Mesenchymal stem cell (in vitro differentiated cells and primary cell): ENCODE measurements at regions not wholly inside any gene's neighbourhood (a gene's known extent, or its start where the extent isn't known, plus 50 kb on each side); places are given as distances from the start of the nearest gene placed in this dataset.

ENCODE experiments used
- DNase-seq: peaks from one replicate; pipeline ENCODE4 v3.0.0-alpha.2; 2013
- H2AFZ ChIP-seq: one replicate; pipeline ENCODE4 v1.6.1; 2013; ENCODE audit warnings: low read depth, mild to moderate bottlenecking, control low read depth, inconsistent platforms, low read length, moderate library complexity
- H2AK5ac ChIP-seq: 2 replicates; pipeline ENCODE4 v1.6.1; 2013; ENCODE audit warnings: low read length, moderate library complexity, mild to moderate bottlenecking, inconsistent platforms; ENCODE audit not compliant: severe bottlenecking
- H2BK120ac ChIP-seq: one replicate; pipeline ENCODE4 v1.6.1; 2013; ENCODE audit warnings: low read depth, mild to moderate bottlenecking, inconsistent platforms, low read length, moderate library complexity
- H2BK12ac ChIP-seq, 2 experiments: one replicate each; pipeline ENCODE4 v1.6.1; 2013; ENCODE audit warnings: inconsistent platforms in 2 of 2, low read length in 2 of 2, mild to moderate bottlenecking in 2 of 2, moderate library complexity in 2 of 2, control low read depth in 1 of 2
- H2BK15ac ChIP-seq: one replicate; pipeline ENCODE4 v1.6.1; 2013; ENCODE audit warnings: mild to moderate bottlenecking, low read depth, inconsistent platforms; ENCODE audit not compliant: poor library complexity, severe bottlenecking
- H2BK5ac ChIP-seq: 2 replicates; pipeline ENCODE4 v1.6.1; 2013; ENCODE audit warnings: low read depth, mild to moderate bottlenecking, low read length, control low read depth, inconsistent platforms; ENCODE audit not compliant: poor library complexity, severe bottlenecking
- H3K14ac ChIP-seq, 2 experiments: one replicate each; pipeline ENCODE4 v1.6.1; 2013; ENCODE audit warnings: inconsistent platforms in 2 of 2, low read length in 2 of 2, control low read depth in 1 of 2, mild to moderate bottlenecking in 1 of 2, moderate library complexity in 1 of 2
- H3K18ac ChIP-seq, 2 experiments: one replicate each; pipeline ENCODE4 v1.6.1; 2013; ENCODE audit warnings: inconsistent platforms in 2 of 2, low read length in 2 of 2, control low read depth in 1 of 2, low read depth in 1 of 2, mild to moderate bottlenecking in 1 of 2
- H3K23ac ChIP-seq, 2 experiments: one replicate each; pipeline ENCODE4 v1.6.1; 2013; ENCODE audit warnings: inconsistent platforms in 2 of 2, low read length in 2 of 2, mild to moderate bottlenecking in 2 of 2, moderate library complexity in 2 of 2, control low read depth in 1 of 2
- H3K27ac ChIP-seq: 2 replicates; pipeline ENCODE4 v1.5.1; 2013; ENCODE audit warnings: mild to moderate bottlenecking, moderate library complexity, low read length, control low read depth, inconsistent platforms; ENCODE audit not compliant: poor library complexity, severe bottlenecking
- H3K27me3 ChIP-seq, 2 experiments: 2 replicates each; pipeline versions ENCODE4 v1.6.1 to v1.7.0; 2013; ENCODE audit warnings: low read length in 2 of 2, mild to moderate bottlenecking in 2 of 2, moderate library complexity in 2 of 2, control low read depth in 1 of 2, inconsistent platforms in 1 of 2; ENCODE audit not compliant: control insufficient read depth in 1 of 2, insufficient read depth in 1 of 2
- H3K36me3 ChIP-seq, 2 experiments: 2 replicates each; pipeline versions ENCODE4 v1.6.1 to v1.7.0; 2013; ENCODE audit warnings: low read length in 2 of 2, control low read depth in 1 of 2, inconsistent platforms in 1 of 2, low read depth in 1 of 2, mild to moderate bottlenecking in 1 of 2; ENCODE audit not compliant: insufficient read depth in 2 of 2, control insufficient read depth in 1 of 2
- H3K4ac ChIP-seq, 2 experiments: one replicate each; pipeline ENCODE4 v1.6.1; 2013; ENCODE audit warnings: inconsistent platforms in 2 of 2, low read length in 2 of 2, mild to moderate bottlenecking in 2 of 2, moderate library complexity in 2 of 2, control low read depth in 1 of 2, low read depth in 1 of 2
- H3K4me1 ChIP-seq: 2 replicates; pipeline ENCODE4 v1.6.1; 2013; ENCODE audit warnings: low read depth, low read length, control low read depth; ENCODE audit not compliant: control insufficient read depth, insufficient read depth
- H3K4me2 ChIP-seq: 2 replicates; pipeline ENCODE4 v1.6.1; 2013; ENCODE audit warnings: low read length, mild to moderate bottlenecking, inconsistent platforms; ENCODE audit not compliant: poor library complexity, severe bottlenecking
- H3K4me3 ChIP-seq, 2 experiments: 2 replicates each; pipeline versions ENCODE4 v1.5.1 to v1.7.0; 2013; ENCODE audit warnings: low read length in 2 of 2, mild to moderate bottlenecking in 2 of 2, control low read depth in 1 of 2, low read depth in 1 of 2; ENCODE audit not compliant: insufficient read depth in 1 of 2
- H3K79me1 ChIP-seq: replicated peaks from 2 replicates; pipeline ENCODE4 v1.6.1; 2013; ENCODE audit warnings: mild to moderate bottlenecking, control low read depth, low read length, inconsistent platforms; ENCODE audit not compliant: poor library complexity, severe bottlenecking
- H3K9ac ChIP-seq: 2 replicates; pipeline ENCODE4 v1.7.0; 2013; ENCODE audit warnings: mild to moderate bottlenecking, low read length, moderate library complexity
- H3K9me3 ChIP-seq: 2 replicates; pipeline ENCODE4 v1.7.0; 2013; ENCODE audit warnings: mild to moderate bottlenecking, low read length; ENCODE audit not compliant: control insufficient read depth
- H4K8ac ChIP-seq: one replicate; pipeline ENCODE4 v1.6.1; 2013; ENCODE audit warnings: inconsistent platforms, mild to moderate bottlenecking, low read length, moderate library complexity
- H4K91ac ChIP-seq: one replicate; pipeline ENCODE4 v1.6.1; 2013; ENCODE audit warnings: mild to moderate bottlenecking, low read length, inconsistent platforms
- WGBS: methylation state at CpG from one replicate; pipeline ENCODE4 v1.1.7; 2013; ENCODE audit warnings: mixed read lengths; 5-methylcytosine and 5-hydroxymethylcytosine counted together

DNA sequence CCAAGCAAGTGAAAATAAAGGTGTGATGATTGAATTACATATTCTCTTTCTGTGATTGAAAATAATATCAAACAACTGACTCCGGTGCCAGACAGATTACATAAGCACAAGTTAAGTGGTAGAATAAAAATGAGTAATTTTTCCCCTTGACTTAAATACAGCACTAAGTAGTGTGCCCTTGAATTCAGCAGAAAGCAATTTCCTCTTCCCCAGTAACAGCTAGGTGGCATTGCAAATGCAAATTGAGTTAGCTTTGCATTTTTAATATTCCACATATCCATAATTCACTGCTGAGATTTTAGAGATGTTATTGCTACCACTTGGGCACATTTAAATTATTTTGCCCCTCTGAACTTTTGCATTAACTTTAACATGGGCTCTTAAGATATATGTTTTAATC is 89.8 kb upstream of the NPVF start:
- no peak overlapping the region for H3K18ac ChIP-seq
- H4K8ac ChIP-seq = no peak overlapping the region
- no peak overlapping the region for H2BK15ac ChIP-seq
- no peak overlapping the region for H3K4me2 ChIP-seq
- no peak overlapping the region for H3K9ac ChIP-seq
- peaks cover 3 to 14% of the 10 kb centered on the region in 2 experiments for H3K27me3 ChIP-seq
- H3K27ac ChIP-seq = no peak overlapping the region
- no peak overlapping the region for H3K4ac ChIP-seq
- no peak overlapping the region for H2BK120ac ChIP-seq
- no peaks in the 10 kb centered on the region for H3K79me1 ChIP-seq
- H3K4me1 ChIP-seq = no peaks in the 10 kb centered on the region
- no peak overlapping the region for H3K4me3 ChIP-seq
- H2AK5ac ChIP-seq = no peak overlapping the region
- no CpG with 5 or more reads among the region's 1 CpG for WGBS
- H3K9me3 ChIP-seq = no peaks in the 10 kb centered on the region
- H2BK12ac ChIP-seq = no peak overlapping the region
- H3K14ac ChIP-seq = no peak overlapping the region
- H2BK5ac ChIP-seq = no peak overlapping the region
- H2AFZ ChIP-seq = no peak overlapping the region
- no peaks in the 10 kb centered on the region for H3K36me3 ChIP-seq
- no peak overlapping the region for H4K91ac ChIP-seq
- DNase-seq = no peak
- H3K23ac ChIP-seq = no peak overlapping the region

DNA sequence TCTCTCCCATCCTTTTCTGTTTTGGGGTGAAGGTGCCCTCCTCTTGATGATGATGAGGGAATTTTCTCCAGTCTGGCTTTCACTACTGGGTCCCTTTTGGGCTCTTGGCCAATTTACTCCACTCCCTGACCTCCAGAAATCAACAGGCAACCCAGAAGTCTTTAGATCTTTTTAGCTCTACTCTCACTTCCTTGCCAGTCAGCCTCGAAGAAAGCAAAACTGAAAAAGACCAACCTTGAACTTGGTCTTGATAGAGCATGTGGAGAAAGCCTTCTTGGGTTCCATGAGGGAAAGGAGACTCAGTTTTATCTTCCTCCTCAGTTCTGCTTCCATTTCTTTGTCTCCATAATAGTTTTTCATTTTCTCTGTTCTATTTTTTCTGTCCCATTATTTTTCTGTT is 91.4 kb upstream of the NPVF start:
- Histone ChIP-seq H3K9me3 (no peaks in the 10 kb centered on the region), H2BK15ac (no peak overlapping the region), H3K4ac (no peak overlapping the region), H3K4me3 (no peak overlapping the region), H3K27me3 (peaks cover 7 to 14% of the 10 kb centered on the region in 2 experiments), H2BK120ac (no peak overlapping the region), H3K18ac (no peak overlapping the region), H3K23ac (no peak overlapping the region), H2AK5ac (no peak overlapping the region), H4K91ac (no peak overlapping the region), H3K27ac (no peak overlapping the region), H3K79me1 (no peaks in the 10 kb centered on the region), H2BK5ac (no peak overlapping the region), H3K4me2 (no peak overlapping the region), H4K8ac (no peak overlapping the region), H2AFZ (no peak overlapping the region), H3K14ac (no peak overlapping the region), H2BK12ac (no peak overlapping the region), H3K9ac (no peak overlapping the region), H3K4me1 (no peaks in the 10 kb centered on the region), H3K36me3 (no peaks in the 10 kb centered on the region)
- 40% methylated on average over 1 of the region's 1 CpG for WGBS
- DNase-seq = no peak

DNA sequence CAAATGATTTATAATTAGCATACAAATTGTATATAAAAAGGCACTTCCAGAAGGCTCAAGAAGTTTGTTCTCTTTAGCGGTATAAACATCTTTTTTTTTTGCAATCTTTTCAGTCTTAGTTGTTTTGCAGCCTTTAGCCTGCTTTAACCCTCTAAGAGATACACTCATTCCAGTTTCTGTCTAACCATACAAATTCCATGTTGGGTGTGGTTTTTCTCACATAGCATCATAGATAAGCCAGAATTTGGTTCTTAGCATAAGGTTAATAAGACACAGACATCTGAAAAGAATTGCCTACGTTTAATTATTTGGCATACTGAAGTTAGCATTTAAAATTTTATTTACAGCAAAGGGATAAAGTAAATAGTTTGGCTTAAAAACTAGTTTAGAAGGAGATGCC is 92.5 kb upstream of the NPVF start:
- Histone ChIP-seq H2BK5ac (no peak overlapping the region), H3K9ac (no peak overlapping the region), H2AK5ac (no peak overlapping the region), H2BK12ac (no peak overlapping the region), H3K23ac (no peak overlapping the region), H4K91ac (no peak overlapping the region), H3K4ac (no peak overlapping the region), H3K14ac (no peak overlapping the region), H3K27ac (no peak overlapping the region), H3K4me3 (no peak overlapping the region), H2BK15ac (no peak overlapping the region), H3K36me3 (no peaks in the 10 kb centered on the region), H4K8ac (no peak overlapping the region), H3K4me1 (no peaks in the 10 kb centered on the region), H3K27me3 (peaks cover 7 to 14% of the 10 kb centered on the region in 2 experiments), H3K18ac (no peak overlapping the region), H2AFZ (no peak overlapping the region), H2BK120ac (no peak overlapping the region), H3K4me2 (no peak overlapping the region), H3K9me3 (no peaks in the 10 kb centered on the region), H3K79me1 (no peaks in the 10 kb centered on the region)
- WGBS = 91% methylated on average over 1 of the region's 2 CpGs
- no peak for DNase-seq

GRCh38 chr7:25321424-25321823 is 93.1 kb upstream of the NPVF start:
- Histone ChIP-seq H2BK120ac (no peak overlapping the region), H2BK12ac (no peak overlapping the region), H3K14ac (no peak overlapping the region), H3K18ac (no peak overlapping the region), H3K36me3 (no peaks in the 10 kb centered on the region), H3K27me3 (peaks cover 7 to 14% of the 10 kb centered on the region in 2 experiments), H2AK5ac (no peak overlapping the region), H2AFZ (no peak overlapping the region), H3K4me3 (no peak overlapping the region), H3K79me1 (no peaks in the 10 kb centered on the region), H3K27ac (no peak overlapping the region), H3K4me1 (no peaks in the 10 kb centered on the region), H3K9me3 (no peaks in the 10 kb centered on the region), H3K4ac (no peak overlapping the region), H2BK5ac (no peak overlapping the region), H3K9ac (no peak overlapping the region), H4K8ac (no peak overlapping the region), H2BK15ac (no peak overlapping the region), H4K91ac (no peak overlapping the region), H3K4me2 (no peak overlapping the region), H3K23ac (no peak overlapping the region)
- DNase-seq = no peak
- 81% methylated on average over 5 of the region's 5 CpGs for WGBS
